ENCODE measurements at regions not wholly inside any gene's neighbourhood (a gene's known extent, or its start where the extent isn't known, plus 50 kb on each side); places are given as distances from the start of the nearest gene placed in this dataset.
"Not testable (repeated sequence)": the region's sequence is repeated elsewhere in the genome, so short reads cannot be mapped to it uniquely, and the experiment has no call there.

DNA sequence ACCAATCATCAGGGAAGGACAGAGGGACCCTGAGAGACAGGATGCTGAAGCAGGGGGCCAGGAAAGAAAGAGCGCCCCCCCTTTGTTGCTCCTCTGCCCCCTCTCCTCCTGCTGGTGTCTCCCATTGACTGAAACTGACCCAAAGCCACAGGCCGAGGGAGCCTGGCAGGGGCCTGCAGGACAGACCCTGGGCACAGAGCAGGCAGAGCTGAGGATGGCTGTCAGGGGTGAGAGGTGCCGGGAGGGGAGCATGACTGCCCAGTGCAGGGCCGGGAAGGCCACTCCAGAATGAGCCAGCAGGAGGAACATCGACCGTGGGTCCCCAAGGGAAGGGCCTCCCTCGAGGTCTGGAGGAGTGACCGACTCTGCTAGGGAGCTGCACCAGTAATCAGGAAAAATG lies 427.8 kb downstream of the PREX1 start:
- Histone ChIP-seq H3K4me2 (replicated peaks; ENCODE audit: extremely low read depth, low read length, poor library complexity, severe bottlenecking) (no peak overlapping the region), H3K9me3 (replicated peaks in 1 of 2; ENCODE audit: control insufficient read depth in 1 of 2, insufficient read depth in 1 of 2, low read length in 2 of 2) (no peaks in the 10 kb centered on the region), H3K27ac (ENCODE audit: low read depth in 1 of 2, low read length in 2 of 2) (no peak overlapping the region), H2AFZ (ENCODE audit: insufficient read depth, low read depth, low read length, poor library complexity, severe bottlenecking) (no peak overlapping the region), H3K79me2 (ENCODE audit: insufficient read depth, low read length) (no peaks in the 10 kb centered on the region), H3K9ac (ENCODE audit: insufficient read depth, low read length, poor library complexity, severe bottlenecking) (no peak overlapping the region), H3K36me3 (replicated peaks in 1 of 2; ENCODE audit: control insufficient read depth in 1 of 2, insufficient read depth in 2 of 2, low read length in 2 of 2) (no peaks in the 10 kb centered on the region), H4K20me1 (ENCODE audit: insufficient read depth, low read length) (no peaks in the 10 kb centered on the region), H3K27me3 (ENCODE audit: control insufficient read depth in 2 of 2, insufficient read depth in 2 of 2, low read length in 2 of 2) (no peaks in the 10 kb centered on the region), H3K4me1 (ENCODE audit: control insufficient read depth in 1 of 2, insufficient read depth in 2 of 2, low read length in 2 of 2) (no peaks in the 10 kb centered on the region), H3K4me3 (replicated peaks in 1 of 3; ENCODE audit: low read depth in 2 of 3, low read length in 3 of 3) (no peak overlapping the region)
- H3K9me3 Mint-ChIP-seq: no peaks in the 10 kb centered on the region
- H3K27ac Mint-ChIP-seq: no peak overlapping the region
- H3K27me3 Mint-ChIP-seq (ENCODE audit: low read depth in 3 of 3): peaks cover 2 to 6% (median 3%) of the 10 kb centered on the region in 3 donors
- 94% methylated on average over 6 of the region's 8 CpGs for WGBS (ENCODE audit: insufficient coverage)
- no peaks in the 10 kb centered on the region for H3K4me1 Mint-ChIP-seq
- TF ChIP-seq, protein P1, sequence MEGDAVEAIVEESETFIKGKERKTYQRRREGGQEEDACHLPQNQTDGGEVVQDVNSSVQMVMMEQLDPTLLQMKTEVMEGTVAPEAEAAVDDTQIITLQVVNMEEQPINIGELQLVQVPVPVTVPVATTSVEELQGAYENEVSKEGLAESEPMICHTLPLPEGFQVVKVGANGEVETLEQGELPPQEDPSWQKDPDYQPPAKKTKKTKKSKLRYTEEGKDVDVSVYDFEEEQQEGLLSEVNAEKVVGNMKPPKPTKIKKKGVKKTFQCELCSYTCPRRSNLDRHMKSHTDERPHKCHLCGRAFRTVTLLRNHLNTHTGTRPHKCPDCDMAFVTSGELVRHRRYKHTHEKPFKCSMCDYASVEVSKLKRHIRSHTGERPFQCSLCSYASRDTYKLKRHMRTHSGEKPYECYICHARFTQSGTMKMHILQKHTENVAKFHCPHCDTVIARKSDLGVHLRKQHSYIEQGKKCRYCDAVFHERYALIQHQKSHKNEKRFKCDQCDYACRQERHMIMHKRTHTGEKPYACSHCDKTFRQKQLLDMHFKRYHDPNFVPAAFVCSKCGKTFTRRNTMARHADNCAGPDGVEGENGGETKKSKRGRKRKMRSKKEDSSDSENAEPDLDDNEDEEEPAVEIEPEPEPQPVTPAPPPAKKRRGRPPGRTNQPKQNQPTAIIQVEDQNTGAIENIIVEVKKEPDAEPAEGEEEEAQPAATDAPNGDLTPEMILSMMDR (IDR thresholded peaks at IDR 0.05): no peak
- no peaks in the 10 kb centered on the region for H3K36me3 Mint-ChIP-seq
- intact Hi-C loops (cut with micrococcal nuclease): no loop called here
- no peak for DNase-seq
- no peak overlapping the region for H3K4me3 Mint-ChIP-seq

GRCh38 chr20:48398506-48399449 lies 429.0 kb downstream of the PREX1 start:
- no peaks in the 10 kb centered on the region for H3K4me1 Mint-ChIP-seq
- no peaks in the 10 kb centered on the region for H3K79me2 ChIP-seq (ENCODE audit: insufficient read depth, low read length)
- no peak overlapping the region for H3K27ac ChIP-seq (ENCODE audit: low read depth in 1 of 2, low read length in 2 of 2)
- TF ChIP-seq, protein P1 (IDR thresholded peaks at IDR 0.05): no peak
- H3K9me3 Mint-ChIP-seq: peaks cover 0 to 8% (median 0%) of the 10 kb centered on the region in 7 donors
- no peaks in the 10 kb centered on the region for H3K36me3 Mint-ChIP-seq
- H3K9ac ChIP-seq (ENCODE audit: insufficient read depth, low read length, poor library complexity, severe bottlenecking): no peak overlapping the region
- no peaks in the 10 kb centered on the region for H3K27me3 ChIP-seq (ENCODE audit: control insufficient read depth in 2 of 2, insufficient read depth in 2 of 2, low read length in 2 of 2)
- WGBS (ENCODE audit: insufficient coverage): 89% methylated on average over 16 of the region's 16 CpGs
- H3K9me3 ChIP-seq (replicated peaks in 1 of 2; ENCODE audit: control insufficient read depth in 1 of 2, insufficient read depth in 1 of 2, low read length in 2 of 2): peaks cover 0 to 3% of the 10 kb centered on the region in 2 donors
- H3K4me3 Mint-ChIP-seq: no peak overlapping the region
- H3K4me1 ChIP-seq (ENCODE audit: control insufficient read depth in 1 of 2, insufficient read depth in 2 of 2, low read length in 2 of 2): no peaks in the 10 kb centered on the region
- no peaks in the 10 kb centered on the region for H3K36me3 ChIP-seq (replicated peaks in 1 of 2; ENCODE audit: control insufficient read depth in 1 of 2, insufficient read depth in 2 of 2, low read length in 2 of 2)
- no peak overlapping the region for H3K4me3 ChIP-seq (replicated peaks in 1 of 3; ENCODE audit: low read depth in 2 of 3, low read length in 3 of 3)
- no peaks in the 10 kb centered on the region for H4K20me1 ChIP-seq (ENCODE audit: insufficient read depth, low read length)
- intact Hi-C loops (cut with micrococcal nuclease): no loop called here
- peaks cover 3 to 8% (median 8%) of the 10 kb centered on the region in 3 donors for H3K27me3 Mint-ChIP-seq (ENCODE audit: low read depth in 3 of 3)
- no peak for DNase-seq
- no peak overlapping the region for H3K27ac Mint-ChIP-seq
- no peak overlapping the region for H2AFZ ChIP-seq (ENCODE audit: insufficient read depth, low read depth, low read length, poor library complexity, severe bottlenecking)
- no peak overlapping the region for H3K4me2 ChIP-seq (replicated peaks; ENCODE audit: extremely low read depth, low read length, poor library complexity, severe bottlenecking)

- intact Hi-C loops (cut with micrococcal nuclease); H3K4me3 Mint-ChIP-seq; H3K27me3 Mint-ChIP-seq (ENCODE audit: low read depth in 3 of 3): not testable (repeated sequence)
Observed at GRCh38 chr20:48396981-48397861, 430.6 kb downstream of the PREX1 start.

More at GRCh38 chr20:48396981-48397861, 430.6 kb downstream of the PREX1 start:
- H3K4me1 Mint-ChIP-seq; H3K9ac ChIP-seq (ENCODE audit: insufficient read depth, low read length, poor library complexity, severe bottlenecking); H3K36me3 Mint-ChIP-seq; H3K27me3 ChIP-seq (ENCODE audit: control insufficient read depth in 2 of 2, insufficient read depth in 2 of 2, low read length in 2 of 2); H3K36me3 ChIP-seq (replicated peaks in 1 of 2; ENCODE audit: control insufficient read depth in 1 of 2, insufficient read depth in 2 of 2, low read length in 2 of 2); H2AFZ ChIP-seq (ENCODE audit: insufficient read depth, low read depth, low read length, poor library complexity, severe bottlenecking); DNase-seq; H3K4me2 ChIP-seq (replicated peaks; ENCODE audit: extremely low read depth, low read length, poor library complexity, severe bottlenecking); H3K27ac ChIP-seq (ENCODE audit: low read depth in 1 of 2, low read length in 2 of 2); H3K4me1 ChIP-seq (ENCODE audit: control insufficient read depth in 1 of 2, insufficient read depth in 2 of 2, low read length in 2 of 2); H4K20me1 ChIP-seq (ENCODE audit: insufficient read depth, low read length); H3K79me2 ChIP-seq (ENCODE audit: insufficient read depth, low read length); H3K4me3 ChIP-seq (replicated peaks in 1 of 3; ENCODE audit: low read depth in 2 of 3, low read length in 3 of 3); H3K27ac Mint-ChIP-seq: not testable (repeated sequence)
- WGBS (ENCODE audit: insufficient coverage): 93% methylated on average over 8 of the region's 19 CpGs
- H3K9me3 ChIP-seq (replicated peaks in 1 of 2; ENCODE audit: control insufficient read depth in 1 of 2, insufficient read depth in 1 of 2, low read length in 2 of 2): peaks cover 9 to 19% of the 10 kb centered on the region in 2 donors
- peaks cover 5 to 19% (median 14%) of the 10 kb centered on the region in 7 donors for H3K9me3 Mint-ChIP-seq

All from CD14-positive monocyte (primary cell).